Activated B cell treated with CpG ODN at 0.5 μM for 24 hours (primary cell): ENCODE measurements at regions not wholly inside any gene's neighbourhood (a gene's known extent, or its start where the extent isn't known, plus 50 kb on each side); places are given as distances from the start of the nearest gene placed in this dataset.

Experiments
- ATAC-seq: fragments of 200-7000 bp; cut with Tn5 transposase; one replicate; pipeline ENCODE4 v1.10.0; 2021; ENCODE audit warnings: low read depth, mild to moderate bottlenecking, moderate library complexity
- CTCF ChIA-PET: fragments of 350-600 bp; sonication (Branson Sonifier 250); formaldehyde crosslinking; loops from one replicate; lab custom pipeline; 2021; ENCODE audit warnings: antibody characterized with exemption; lab: Charles Lee
- POLR2A ChIA-PET: fragments of 350-600 bp; sonication (Branson Sonifier 250); formaldehyde crosslinking; loops from one replicate; lab custom pipeline; 2021; ENCODE audit warnings: antibody characterized with exemption; lab: Charles Lee
- DNase-seq: peaks from one replicate; pipeline ENCODE4 v3.0.0; 2022
- H3K27ac Mint-ChIP-seq: one replicate; pipeline ENCODE4 v1.8.0; 2020; ENCODE audit warnings: mixed read lengths
- H3K27me3 Mint-ChIP-seq: one replicate; pipeline ENCODE4 v1.8.0; 2021; ENCODE audit warnings: mixed read lengths
- H3K36me3 Mint-ChIP-seq: one replicate; pipeline ENCODE4 v1.8.0; 2021; ENCODE audit warnings: low read depth, mixed read lengths
- H3K4me1 Mint-ChIP-seq: one replicate; pipeline ENCODE4 v1.8.0; 2021; ENCODE audit warnings: mixed read lengths
- H3K4me3 Mint-ChIP-seq: one replicate; pipeline ENCODE4 v1.8.0; 2020; ENCODE audit warnings: mild to moderate bottlenecking, mixed read lengths
- H3K9me3 Mint-ChIP-seq: one replicate; pipeline ENCODE4 v1.8.0; 2020; ENCODE audit warnings: mixed read lengths
- intact Hi-C: fragments of 100-400 bp; cut with micrococcal nuclease; formaldehyde crosslinking; loops from one replicate; pipeline ENCODE4 v1.15.1; 2024
- TF ChIP-seq, protein P1 (sequence below): fragments of 200-600 bp; IDR thresholded peaks from one replicate; pipeline ENCODE4 v1.8.0; 2022; ENCODE audit warnings: antibody characterized with exemption, mild to moderate bottlenecking

DNA sequence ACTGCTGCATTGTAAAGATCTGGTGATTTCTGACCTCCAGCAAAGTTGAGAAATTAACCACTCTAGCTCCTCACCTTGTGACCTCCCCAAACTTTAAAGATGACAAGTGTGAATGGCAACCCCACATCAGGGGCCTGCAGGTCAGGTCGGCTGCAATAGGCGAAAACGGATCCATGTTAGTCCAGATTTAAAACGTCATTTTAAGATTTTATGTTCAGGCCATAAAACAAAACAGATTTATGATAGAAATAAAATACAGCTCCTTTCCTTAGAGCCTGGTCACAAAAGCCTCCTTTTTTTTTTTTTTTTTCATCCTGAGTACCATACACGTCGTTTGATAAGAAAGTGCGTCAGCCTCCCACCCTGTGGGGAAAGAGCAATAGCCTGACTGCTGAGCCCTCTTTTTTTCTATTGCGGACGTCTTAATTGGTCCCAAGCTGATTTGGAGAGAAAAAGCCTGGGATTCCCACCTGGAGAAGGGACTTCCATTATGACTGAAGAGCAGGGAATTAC, 519.2 kb upstream of the NOX3 start:
- H3K4me3 Mint-ChIP-seq, result peak overlapping the region; percentile 17
- ChIA-PET CTCF (no interaction called here), POLR2A (no interaction called here)
- no peaks in the 10 kb centered on the region for H3K36me3 Mint-ChIP-seq
- intact Hi-C loops, result no loop called here
- TF ChIP-seq, protein P1, sequence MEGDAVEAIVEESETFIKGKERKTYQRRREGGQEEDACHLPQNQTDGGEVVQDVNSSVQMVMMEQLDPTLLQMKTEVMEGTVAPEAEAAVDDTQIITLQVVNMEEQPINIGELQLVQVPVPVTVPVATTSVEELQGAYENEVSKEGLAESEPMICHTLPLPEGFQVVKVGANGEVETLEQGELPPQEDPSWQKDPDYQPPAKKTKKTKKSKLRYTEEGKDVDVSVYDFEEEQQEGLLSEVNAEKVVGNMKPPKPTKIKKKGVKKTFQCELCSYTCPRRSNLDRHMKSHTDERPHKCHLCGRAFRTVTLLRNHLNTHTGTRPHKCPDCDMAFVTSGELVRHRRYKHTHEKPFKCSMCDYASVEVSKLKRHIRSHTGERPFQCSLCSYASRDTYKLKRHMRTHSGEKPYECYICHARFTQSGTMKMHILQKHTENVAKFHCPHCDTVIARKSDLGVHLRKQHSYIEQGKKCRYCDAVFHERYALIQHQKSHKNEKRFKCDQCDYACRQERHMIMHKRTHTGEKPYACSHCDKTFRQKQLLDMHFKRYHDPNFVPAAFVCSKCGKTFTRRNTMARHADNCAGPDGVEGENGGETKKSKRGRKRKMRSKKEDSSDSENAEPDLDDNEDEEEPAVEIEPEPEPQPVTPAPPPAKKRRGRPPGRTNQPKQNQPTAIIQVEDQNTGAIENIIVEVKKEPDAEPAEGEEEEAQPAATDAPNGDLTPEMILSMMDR, result no peak
- no peak overlapping the region for H3K27ac Mint-ChIP-seq
- H3K9me3 Mint-ChIP-seq, result no peaks in the 10 kb centered on the region
- peaks cover 14% of the 10 kb centered on the region for H3K4me1 Mint-ChIP-seq
- no peaks in the 10 kb centered on the region for H3K27me3 Mint-ChIP-seq
- ATAC-seq (no peak), DNase-seq (no peak)

DNA sequence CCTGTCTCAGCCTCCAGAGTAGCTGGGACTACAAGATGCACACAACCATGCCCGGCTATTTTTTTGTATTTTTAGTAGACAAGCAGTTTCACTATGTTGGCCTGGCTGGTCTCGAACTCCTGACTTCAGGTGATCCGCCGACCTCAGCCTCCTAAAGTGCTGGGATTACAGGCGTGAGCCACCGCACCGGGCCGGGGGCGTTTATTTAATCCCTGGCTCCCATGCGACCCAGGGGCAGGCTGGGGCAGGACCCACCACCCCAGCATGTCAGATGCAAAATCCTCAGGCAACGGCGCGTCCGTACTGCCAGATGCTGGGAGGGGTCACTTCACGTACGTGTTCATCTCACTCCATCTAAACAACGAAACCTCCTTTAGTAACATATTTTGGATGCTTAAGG, 518.7 kb upstream of the NOX3 start:
- H3K4me1 Mint-ChIP-seq, result peaks cover 14% of the 10 kb centered on the region
- H3K36me3 Mint-ChIP-seq, result no peaks in the 10 kb centered on the region
- H3K27ac Mint-ChIP-seq, result no peak overlapping the region
- ATAC-seq (no peak), DNase-seq (no peak)
- intact Hi-C loops, result no loop called here
- peak overlapping the region; percentile 17 for H3K4me3 Mint-ChIP-seq
- POLR2A ChIA-PET, result interaction anchor here (0.5 to 0.6 kb wide), 2 partner anchors 25 to 89 kb away, joined by 3 to 5 read pairs; no protein-coding TSS in a partner anchor
- CTCF ChIA-PET, result no interaction called here
- no peaks in the 10 kb centered on the region for H3K27me3 Mint-ChIP-seq
- no peaks in the 10 kb centered on the region for H3K9me3 Mint-ChIP-seq
- TF ChIP-seq, protein P1, result no peak

DNA sequence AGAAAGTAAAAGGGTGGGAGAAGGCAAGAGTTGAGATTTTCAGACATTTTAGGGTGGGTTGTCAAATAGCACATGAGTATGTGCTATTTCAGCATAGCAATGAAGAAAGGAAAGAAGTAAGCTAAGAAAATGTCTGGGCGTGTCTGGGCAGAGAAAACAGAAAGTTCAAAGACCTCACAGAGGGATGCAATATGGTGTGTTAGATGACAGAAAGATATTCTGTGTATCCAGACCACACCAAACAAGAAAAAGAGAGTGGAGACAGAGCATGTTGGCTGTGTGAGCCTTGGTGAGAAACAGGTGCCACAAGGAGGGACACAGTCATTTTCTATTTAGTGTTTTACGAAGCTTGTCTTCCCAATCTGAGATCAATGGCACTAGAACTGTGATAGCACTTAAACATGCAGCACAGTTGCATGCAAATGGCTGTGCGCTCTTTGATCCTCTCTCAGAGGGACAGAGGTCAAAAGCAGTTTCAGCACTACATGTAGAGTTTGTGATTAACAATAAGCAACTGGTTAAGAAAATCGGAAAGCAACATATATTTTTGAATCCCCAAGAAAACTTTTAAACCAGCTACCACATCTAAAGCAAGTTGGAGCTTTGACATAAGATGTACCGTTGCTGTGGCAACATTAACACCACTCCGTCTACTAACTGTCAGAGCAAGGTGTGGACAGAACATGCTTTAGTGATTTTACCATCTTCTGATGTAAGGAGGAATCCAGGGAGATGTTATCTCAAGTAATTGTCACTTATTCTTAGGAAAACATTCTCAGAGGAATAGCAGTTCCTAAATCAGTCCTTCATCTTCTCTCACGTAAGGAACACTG, 515.5 kb upstream of the NOX3 start:
- DNase-seq, result no peak
- TF ChIP-seq, protein P1, result no peak
- Mint-ChIP-seq H3K9me3 (no peaks in the 10 kb centered on the region), H3K27ac (no peak overlapping the region), H3K27me3 (no peaks in the 10 kb centered on the region), H3K4me3 (no peak overlapping the region), H3K36me3 (no peaks in the 10 kb centered on the region), H3K4me1 (peaks cover 14% of the 10 kb centered on the region)
- no peak for ATAC-seq
- CTCF ChIA-PET, result no interaction called here
- intact Hi-C loops, result no loop called here
- POLR2A ChIA-PET, result no interaction called here

DNA sequence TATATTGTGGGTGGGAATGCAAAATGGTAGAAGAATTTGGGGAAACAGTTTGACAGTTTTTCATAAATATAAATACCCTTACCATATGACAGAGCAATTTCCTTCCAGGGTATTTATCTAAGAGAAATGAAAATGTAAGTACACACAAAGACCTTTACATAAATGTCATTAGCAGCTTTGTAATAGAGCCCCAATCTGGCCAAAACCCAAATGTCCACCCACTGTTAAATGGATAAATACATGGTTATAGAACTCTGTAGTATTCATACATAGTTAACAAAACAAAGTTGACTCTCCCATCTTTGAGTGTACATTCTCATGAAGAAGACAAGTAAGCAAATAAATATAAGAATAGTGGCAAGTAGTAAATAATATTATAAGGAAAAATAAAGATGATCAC, 514.8 kb upstream of the NOX3 start:
- DNase-seq (no peak), ATAC-seq (no peak)
- H3K4me3 Mint-ChIP-seq, result no peak overlapping the region
- POLR2A ChIA-PET, result no interaction called here
- no peak overlapping the region for H3K27ac Mint-ChIP-seq
- intact Hi-C loops, result no loop called here
- peaks cover 14% of the 10 kb centered on the region for H3K4me1 Mint-ChIP-seq
- CTCF ChIA-PET, result no interaction called here
- no peaks in the 10 kb centered on the region for H3K9me3 Mint-ChIP-seq
- H3K36me3 Mint-ChIP-seq, result no peaks in the 10 kb centered on the region
- no peaks in the 10 kb centered on the region for H3K27me3 Mint-ChIP-seq
- TF ChIP-seq, protein P1, result no peak

DNA sequence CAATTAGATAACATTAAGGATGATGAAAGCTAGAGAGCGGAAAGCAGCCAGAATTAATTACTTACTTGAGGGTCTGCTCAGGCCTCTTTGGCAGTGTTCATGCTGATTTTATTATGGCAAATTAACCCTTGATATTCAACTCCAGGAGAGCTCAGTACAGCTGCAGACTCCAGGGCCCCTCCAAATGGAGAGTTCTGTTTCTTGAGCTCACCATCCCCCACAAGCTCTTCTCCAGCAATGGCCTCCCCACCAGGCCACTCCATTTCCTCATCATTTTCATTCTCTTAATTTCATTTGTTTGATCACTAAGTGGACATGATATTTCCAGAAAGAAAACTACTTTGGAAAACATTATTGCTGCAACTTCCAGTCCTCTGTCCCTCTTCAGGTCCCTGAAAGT, 513.3 kb upstream of the NOX3 start:
- ChIA-PET CTCF (no interaction called here), POLR2A (no interaction called here)
- Mint-ChIP-seq H3K9me3 (no peaks in the 10 kb centered on the region), H3K4me1 (peaks cover 13% of the 10 kb centered on the region), H3K4me3 (no peak overlapping the region), H3K36me3 (no peaks in the 10 kb centered on the region), H3K27me3 (no peaks in the 10 kb centered on the region), H3K27ac (no peak overlapping the region)
- TF ChIP-seq, protein P1, result no peak
- intact Hi-C loops, result no loop called here
- DNase-seq, result no peak
- ATAC-seq, result no peak
